Left renal pelvis (tissue), 4 donors: ENCODE measurements at regions not wholly inside any gene's neighbourhood (a gene's known extent, or its start where the extent isn't known, plus 50 kb on each side); places are given as distances from the start of the nearest gene placed in this dataset.

Experiments
- DNase-seq, 4 donors: peaks; one replicate each; pipeline ENCODE4 v3.0.0-alpha.2; 2013; ENCODE audit warnings: low read depth in 4 of 4, low spot score in 3 of 4

DNA sequence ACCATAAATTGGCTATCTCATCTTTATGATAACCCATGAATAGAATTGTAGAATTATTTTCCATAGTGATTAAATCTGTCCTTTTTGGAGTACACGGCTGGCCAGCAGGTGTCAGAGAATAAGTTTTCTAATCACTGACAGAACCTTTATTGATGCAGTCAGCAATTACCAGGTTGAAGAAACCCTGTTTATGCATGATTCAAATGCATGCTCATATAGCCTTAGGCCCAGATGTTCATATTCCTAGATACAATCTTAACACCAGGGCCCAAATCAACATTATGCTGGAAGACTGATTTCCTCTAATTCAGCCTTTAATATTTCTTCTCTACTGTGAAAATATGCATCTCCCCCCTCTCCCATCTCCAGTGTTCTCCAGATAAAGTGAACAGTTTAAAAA, 243.5 kb upstream of the DCBLD2 start:
- no peak for DNase-seq

DNA sequence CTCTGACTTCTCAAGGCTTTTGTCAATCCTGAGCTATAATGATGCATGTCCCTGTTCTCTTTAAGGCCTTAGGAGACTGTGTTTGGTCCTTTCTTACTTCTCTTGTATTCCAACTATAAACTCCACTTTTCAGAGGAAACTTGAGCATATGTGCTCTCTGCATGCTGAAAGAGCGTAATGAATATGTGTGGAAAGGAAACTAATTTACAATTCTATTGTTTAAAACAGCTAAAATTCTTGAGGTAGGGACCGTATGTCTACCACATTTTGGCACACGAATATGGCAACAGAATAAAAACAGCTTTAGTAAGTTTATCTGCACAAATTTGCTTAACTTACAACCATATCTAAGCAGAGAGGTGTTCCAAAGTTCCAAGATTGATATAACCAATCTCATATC, 242.0 kb upstream of the DCBLD2 start:
- no peak for DNase-seq

DNA sequence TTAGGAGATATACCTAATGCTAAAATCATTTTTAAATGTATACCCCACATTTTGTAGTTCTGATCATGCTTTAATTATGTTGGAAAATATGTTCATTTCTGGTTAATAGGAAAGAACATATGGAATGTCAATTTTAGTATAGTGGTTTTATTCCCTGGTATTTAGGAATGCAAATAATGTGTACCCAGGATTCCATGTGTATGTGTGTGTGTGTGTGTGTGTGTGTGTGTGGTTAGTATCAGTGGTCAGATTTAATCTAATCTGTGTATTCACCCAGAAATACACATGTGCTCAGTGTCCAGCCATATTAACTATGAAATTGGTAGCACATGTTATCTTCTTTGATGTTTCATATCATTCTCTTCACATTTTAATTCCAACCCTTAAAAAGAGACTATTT, 233.5 kb upstream of the DCBLD2 start:
- DNase-seq, result no peak

DNA sequence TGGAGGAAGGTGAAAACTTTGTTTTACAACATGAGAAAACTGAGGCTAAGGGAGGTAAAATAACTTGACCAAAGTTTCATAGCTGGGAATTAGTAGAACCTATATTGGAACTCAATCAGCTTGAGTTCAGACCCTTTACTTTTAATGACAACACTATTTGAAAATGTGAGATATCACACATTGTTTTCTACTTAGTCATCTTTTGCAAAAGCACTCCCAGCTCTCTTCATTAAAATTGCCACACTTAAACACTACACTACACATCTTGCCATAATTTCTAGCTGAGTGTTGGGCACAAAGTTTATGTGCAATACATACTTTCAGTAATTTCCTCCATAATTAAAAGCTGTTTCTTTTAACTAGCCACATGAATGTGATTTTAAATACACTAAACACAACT, 230.4 kb upstream of the DCBLD2 start:
- DNase-seq, result no peak

DNA sequence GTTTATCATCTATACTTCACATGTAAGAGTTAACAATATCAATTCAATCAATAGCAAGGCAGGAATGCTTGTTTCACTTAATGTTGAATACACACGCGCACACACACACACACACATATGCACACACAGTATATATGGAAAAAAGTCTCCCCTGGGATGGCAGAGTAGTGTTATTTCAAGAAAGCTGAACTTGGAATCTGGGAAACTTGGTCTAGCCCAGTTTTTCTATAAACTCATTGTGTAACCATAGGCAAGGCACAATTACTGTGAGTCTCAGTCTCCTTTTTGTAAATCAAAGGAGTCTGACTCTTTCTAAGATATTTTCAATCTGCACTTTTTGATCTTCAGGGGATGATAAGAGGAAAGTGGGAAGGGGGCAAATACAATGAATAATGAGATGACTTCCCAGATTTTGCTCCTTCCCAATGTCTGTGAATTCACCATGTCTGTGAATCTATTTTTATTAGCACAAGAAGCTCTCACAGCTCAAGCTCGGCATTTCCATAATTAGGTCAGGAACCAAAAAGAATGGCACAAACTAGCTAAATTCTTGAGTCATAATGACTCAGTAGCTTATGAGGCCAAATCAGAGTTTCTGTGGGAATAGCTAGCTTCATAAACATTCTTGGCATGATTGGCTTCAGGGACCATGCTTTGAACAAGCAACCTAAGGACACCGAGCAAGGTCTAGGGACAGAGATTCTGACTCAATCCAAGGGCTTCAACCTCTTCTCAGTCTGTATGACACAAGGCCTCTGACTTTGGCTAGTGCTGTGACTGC, 227.4 kb upstream of the DCBLD2 start:
- DNase-seq, result no peak

DNA sequence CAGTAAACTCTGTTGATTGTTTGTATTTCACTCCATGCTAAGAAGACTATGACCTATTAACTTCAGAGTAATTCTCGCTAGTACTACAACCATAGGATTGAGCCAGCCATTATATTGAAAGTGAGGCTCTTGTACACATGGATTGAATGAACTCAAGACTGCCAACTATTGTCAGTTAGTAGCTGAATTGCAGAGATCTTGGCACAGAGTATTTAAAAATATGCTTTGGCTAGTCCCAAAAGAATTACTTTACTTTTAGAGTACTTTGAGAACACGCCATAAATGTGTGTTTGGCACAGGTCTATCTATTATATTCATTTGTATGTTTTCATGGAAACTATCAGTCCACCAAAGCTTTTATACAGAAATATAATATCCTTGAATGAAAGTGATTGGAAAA, 226.7 kb upstream of the DCBLD2 start:
- DNase-seq, result no peak

DNA sequence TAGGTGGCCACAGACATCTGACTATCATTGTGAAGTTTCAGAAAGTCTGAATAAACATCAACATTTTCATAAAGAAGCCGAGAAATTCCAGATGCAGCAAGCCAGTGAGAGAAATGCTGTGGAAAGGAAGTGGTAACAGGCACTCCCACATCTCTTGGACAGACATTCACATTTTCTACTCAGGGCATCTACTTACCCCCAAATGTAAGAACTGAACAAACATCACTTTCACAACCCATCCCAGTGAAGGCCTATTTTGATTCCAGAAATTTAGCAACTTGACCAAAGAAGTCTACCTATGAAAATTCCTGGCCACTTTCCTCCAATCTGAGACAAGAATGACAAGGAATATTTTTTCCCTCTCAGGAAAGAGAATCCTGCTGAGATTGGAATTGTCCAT, 224.8 kb upstream of the DCBLD2 start:
- DNase-seq, result no peak

DNA sequence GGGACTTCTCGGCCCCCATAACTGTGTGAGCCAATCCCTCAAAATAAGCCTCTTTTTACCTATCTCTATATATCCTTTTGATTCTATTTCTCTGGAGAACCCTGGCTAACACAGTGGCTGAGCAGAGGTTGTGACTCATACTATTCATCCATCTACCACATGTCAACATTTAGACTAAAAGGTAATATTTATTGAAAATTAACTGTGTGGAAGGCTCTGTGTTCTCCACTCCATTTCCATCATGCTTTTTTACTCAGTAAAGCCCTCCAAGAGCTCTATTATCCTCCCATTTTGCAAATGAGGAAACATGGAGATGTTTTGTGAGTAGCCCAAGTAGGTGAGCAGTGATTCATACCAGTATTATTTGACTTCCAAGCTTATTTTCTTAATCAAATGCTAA, 217.9 kb upstream of the DCBLD2 start:
- DNase-seq, result no peak

DNA sequence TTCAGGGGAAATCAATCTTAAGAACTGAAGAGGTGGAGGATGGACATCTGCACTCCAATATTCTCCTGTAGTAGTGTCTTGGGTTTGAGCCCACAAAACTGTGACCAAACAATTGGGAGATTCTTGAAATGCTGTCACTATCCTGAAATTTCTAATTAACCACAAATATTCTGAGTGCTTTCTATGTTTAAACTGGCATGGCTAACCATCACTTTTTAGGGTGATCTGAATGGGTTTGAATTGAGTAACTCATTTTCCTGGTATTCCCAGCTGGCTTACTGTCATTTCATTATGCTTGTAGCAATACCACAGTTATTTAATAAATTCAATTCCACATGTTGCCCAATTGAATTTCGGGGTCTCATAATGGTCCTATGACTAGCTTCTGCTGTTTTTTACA, 216.9 kb upstream of the DCBLD2 start:
- DNase-seq, result no peak

DNA sequence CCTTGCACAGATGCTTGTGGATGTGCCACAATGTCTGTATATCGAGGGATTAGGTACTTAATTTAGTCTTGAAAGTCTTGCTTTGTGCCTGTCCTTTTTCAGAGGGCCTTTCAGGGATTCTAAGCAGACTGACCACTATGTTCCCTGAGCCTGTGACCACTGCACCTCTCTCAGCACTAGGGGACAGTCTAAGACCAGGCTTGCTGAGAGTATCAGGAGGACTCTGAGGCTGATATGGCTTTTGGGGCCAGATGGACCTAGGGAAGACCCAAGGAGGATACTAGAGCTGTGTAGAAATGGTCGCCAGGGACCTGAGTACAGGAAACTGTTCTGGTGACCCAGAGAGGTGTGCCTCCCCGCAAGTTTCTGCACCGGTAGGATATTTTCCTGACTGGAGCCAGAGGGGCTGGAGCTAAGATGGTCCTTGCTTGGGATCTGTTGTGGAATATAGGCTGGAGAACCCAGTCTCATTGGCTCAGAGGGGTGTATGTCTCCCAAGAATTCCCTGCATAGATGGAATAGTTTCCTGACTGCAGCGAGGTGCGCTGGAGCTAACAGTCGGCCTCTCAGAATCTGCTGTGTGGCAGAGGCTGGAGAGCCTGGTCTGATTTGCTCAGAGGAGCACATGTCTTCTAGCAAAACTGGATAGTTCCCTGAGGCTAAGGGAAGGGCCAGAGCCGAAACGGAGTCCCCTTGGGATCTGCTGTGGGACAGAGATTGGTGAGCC, 213.2 kb upstream of the DCBLD2 start:
- DNase-seq, result no peak

DNA sequence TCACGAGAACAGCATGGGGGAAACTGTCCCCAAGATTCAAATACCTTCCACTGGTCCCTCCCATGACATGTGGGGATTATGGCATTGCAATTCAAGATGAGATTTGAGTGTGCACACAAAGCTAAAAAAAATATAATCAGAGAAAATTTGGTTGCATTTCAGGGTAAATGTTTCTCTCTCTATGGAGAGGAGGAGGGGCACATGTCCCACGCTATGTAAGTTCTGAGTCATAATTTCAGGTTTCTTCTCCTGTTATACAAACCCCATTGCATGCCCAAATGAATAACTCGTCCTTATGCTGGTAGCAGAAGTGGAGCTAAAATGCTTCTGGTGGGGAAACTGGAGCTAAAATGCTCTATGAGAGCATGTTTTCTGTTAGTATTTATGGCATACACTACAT, 209.7 kb upstream of the DCBLD2 start:
- no peak for DNase-seq

DNA sequence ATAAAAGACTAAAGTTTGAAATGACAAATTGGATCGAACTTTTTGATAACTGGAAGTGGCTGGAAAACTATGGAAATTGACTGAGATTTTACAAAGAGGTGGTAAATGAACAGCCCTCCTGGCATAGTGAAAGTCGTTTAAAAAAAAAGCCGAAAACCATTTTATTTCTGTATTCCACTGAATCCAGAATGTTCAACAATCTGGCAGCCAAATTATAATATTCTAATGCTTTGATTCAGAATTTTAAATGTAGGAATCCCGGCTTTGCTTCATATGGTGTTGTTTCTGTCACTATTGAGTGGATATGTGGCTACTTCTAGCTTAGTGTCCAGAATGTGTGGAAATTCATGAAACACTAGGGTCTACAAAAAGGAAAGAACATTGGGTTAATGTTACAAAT, 208.9 kb upstream of the DCBLD2 start:
- no peak for DNase-seq

DNA sequence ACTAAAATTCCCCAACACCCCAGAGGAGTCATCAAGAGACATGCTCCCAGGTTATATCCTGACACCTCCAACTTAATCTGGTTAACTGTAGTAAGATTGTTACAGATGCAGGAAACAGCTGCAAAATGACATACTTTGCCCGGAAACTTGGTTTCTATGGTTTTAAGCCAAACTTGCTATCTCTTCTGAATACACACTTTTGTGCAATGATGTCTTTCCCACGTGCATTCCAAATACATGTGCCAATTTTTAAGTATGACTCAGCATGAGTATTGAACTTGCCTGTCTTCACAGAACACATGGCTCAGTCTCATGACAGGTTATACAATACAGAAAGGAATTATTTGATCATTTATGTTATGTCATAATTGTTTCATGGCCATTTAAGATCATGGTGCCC, 207.0 kb upstream of the DCBLD2 start:
- DNase-seq, result no peak

DNA sequence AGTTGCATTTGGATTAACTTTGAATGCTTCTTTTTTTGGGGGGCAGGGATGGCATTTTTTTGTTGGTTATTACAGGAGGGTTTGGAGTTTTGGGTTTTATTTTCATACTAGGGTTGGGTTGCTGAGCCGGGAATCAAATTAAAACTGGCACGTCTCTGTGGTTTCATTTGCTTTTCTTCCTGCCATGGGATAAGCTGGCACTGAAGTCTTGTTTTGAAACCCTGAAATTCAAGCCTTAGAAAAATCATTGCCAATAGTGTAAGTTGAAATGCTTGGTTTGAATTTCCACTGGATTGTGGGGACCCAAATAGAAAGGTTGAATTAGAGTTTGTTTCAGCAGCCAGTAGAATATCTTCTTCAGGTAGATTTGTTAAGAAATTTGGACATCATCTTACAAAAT, 193.1 kb upstream of the DCBLD2 start:
- no peak for DNase-seq

DNA sequence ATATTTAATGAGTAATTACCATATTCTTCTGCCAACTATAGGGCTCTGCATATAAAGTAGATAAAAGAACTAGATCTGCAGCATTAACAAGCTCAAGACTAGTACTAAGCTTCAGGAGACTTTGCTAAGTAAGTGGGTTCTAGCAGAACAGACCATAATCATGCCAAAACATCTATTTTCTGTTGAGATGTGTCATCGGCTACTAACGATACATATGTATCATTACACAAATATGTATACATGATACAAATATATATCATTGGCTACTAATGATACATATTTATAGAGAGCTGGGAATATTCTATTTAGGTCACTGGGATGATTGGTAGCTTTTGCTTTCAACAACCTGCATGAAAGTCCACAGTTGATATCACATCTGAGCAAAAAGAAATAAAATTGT, 185.8 kb upstream of the DCBLD2 start:
- no peak for DNase-seq

DNA sequence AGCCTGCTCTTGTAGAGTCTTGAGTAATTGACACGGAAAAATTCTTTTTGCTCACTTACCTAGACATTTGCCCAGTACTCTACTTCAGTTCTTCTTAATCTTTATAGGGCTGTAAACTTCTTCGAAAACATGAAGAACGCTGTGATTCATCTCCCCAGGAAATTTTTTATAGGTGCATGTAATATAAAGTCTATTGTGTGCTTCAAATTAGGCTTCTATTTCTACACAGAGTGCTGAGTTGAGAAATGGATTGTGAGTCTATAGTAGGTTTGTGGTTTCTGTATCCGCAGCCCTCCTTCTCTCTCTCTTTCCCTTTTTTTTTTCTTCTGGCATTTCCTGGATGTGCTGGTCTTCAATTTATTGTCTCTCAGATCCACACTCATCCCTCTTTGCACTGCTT, 183.3 kb upstream of the DCBLD2 start:
- no peak for DNase-seq

DNA sequence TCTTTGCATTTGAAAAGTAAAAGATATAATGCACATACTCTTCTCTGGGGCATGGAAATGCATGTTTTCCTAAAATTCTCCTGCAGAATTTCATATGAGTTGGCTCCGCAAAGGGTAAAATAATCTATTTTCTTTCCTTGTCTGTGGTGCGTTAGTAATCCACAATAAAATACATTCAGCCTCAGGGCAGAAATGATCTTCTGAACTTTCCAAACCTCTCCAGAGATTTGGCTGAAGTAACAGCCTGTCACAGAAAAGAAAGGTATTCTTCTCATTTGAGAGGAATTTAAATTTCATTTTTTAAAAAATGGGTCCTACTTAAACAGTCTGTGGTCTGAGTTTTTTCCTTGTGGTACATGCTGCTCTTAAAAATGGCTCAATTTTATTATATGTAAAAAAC, 182.7 kb upstream of the DCBLD2 start:
- no peak for DNase-seq

DNA sequence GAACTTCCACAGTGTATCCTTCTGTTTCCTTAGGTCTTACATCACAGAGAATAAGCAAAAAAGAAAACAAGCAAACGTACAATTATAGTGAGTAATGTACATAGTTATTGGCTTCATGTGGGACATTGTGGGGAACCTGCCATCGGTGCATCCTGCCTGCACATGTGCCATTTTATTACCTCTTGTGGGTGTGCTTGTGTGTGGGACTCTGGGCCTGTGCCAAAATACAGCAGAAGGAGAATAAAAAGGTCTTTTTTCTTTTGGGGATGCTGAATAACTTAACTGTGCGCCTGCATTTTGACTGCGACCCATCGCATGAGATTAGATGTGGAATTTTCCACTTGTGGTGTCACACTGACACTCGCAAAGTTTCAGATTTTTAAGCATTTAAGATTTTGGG, 169.6 kb upstream of the DCBLD2 start:
- DNase-seq, result no peak

DNA sequence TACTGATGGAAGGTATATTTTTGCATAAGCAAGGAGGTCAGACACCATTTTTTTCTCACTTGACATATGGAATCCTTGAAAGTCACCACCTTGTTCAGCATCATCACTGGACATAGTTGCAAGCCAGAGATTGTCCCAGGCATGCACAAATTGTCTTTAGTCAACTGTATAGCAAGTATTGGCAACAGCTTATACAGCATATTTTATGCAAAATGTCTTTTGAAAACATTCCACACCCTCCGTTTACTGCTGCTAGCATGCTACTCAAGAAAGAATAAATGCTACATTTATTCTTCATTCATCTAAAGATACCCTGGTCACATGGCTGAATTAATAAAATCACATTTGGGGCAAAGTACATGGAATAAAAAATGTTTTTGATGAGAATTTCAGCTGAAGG, 168.5 kb upstream of the DCBLD2 start:
- no peak for DNase-seq

DNA sequence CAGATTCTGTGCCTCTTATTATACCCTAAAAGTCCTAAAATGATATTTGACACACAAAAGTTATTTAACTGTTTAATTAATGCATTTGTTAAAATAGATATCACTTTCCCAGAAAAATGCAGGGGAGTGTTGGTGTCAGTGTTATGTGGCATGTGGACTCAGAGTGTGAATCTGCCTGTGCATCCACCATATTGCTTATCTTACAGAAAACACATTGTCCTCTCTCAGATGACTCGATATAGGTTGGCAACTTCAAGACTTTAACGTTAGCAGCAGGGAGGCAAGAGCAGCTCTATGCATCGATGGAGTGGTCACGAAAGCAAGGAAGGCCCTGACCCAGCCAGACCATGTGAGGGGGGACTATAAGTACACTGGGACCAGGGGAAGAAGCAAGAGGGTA, 165.4 kb upstream of the DCBLD2 start:
- DNase-seq, result no peak

DNA sequence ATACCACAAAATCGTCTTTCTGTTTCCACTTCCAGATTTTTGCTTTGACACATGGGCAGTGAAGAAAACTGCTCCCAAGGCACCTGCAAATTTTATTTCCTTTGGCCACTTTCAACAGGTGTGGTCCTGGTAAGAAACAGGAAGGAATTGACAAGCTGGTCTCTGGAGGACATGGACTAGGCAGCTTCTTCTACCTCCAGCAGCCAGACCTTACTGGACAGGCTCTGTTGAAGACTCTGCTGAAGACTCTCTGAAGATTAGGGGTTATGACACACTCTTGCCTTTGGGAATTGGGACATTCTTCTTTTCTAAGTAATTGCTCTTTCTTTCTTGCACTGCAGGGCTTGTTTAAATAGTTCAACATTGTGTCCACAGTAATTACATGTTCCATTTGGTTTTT, 147.7 kb upstream of the DCBLD2 start:
- DNase-seq, result no peak

DNA sequence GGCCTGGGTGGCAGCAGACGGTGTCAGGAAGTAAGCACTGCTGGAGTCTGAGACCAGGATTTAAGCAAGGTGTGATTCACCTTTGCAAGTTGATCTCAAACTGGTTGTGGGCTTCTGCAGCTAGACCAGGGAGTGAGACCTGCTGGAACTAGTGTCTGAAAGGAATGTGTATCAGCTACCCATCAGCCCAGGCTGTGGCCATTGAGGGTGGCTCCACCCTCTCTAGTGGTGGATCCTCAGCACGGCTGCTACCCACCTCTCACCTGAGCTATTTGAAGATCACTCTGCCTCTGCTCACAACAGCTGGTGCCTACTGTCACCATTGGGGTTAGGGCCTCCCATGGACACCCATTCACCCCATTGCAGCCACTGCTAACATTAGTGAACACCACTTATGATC, 140.3 kb upstream of the DCBLD2 start:
- DNase-seq, result no peak

DNA sequence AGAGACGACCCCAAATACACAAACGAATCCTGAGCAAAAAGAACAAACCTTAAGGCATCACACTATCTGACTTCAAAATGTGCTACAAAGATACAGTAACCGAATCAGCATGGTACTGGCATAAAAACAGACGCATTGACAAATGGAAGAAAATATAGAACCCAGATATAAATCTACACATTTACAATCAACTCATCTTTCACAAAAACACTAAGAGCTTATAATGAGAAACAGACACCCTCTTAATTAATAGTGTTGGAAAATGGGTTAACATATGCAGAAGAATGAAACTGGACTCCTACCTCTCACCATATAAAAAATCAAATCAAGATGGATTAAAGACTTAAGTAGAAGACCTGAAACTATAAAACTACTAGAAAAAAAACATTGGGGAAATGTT, 130.3 kb upstream of the DCBLD2 start:
- no peak for DNase-seq
